CD4-positive, alpha-beta T cell treated with Interleukin-10 for 1 hour (primary cell): ENCODE measurements at regions not wholly inside any gene's neighbourhood (a gene's known extent, or its start where the extent isn't known, plus 50 kb on each side); places are given as distances from the start of the nearest gene placed in this dataset.
"Not testable (repeated sequence)": the region's sequence is repeated elsewhere in the genome, so short reads cannot be mapped to it uniquely, and the experiment has no call there.

Source experiments
- DNase-seq: peaks from one replicate; pipeline ENCODE4 v3.0.0-alpha.2; 2020

GRCh38 chr1:239091537-239091936 is 294.8 kb upstream of the CHRM3 start:
- no peak for DNase-seq

GRCh38 chr1:239084459-239085080 is 301.8 kb upstream of the CHRM3 start:
- no peak for DNase-seq

GRCh38 chr1:239081947-239082346 is 304.4 kb upstream of the CHRM3 start:
- not testable (repeated sequence) for DNase-seq

- no peak for DNase-seq
Measured at GRCh38 chr1:239067480-239067879, 318.9 kb upstream of the CHRM3 start.

GRCh38 chr1:239067058-239067457 is 319.3 kb upstream of the CHRM3 start:
- no peak for DNase-seq

GRCh38 chr1:239061770-239062169 is 324.6 kb upstream of the CHRM3 start:
- no peak for DNase-seq

GRCh38 chr1:239058190-239058589 is 328.2 kb upstream of the CHRM3 start:
- DNase-seq, result no peak

GRCh38 chr1:239056940-239057339 is 329.4 kb upstream of the CHRM3 start:
- DNase-seq, result no peak

GRCh38 chr1:239053279-239053678 is 333.1 kb upstream of the CHRM3 start:
- DNase-seq, result no peak

GRCh38 chr1:239049571-239049970 is 336.8 kb upstream of the CHRM3 start:
- no peak for DNase-seq

GRCh38 chr1:239044829-239045228 is 341.5 kb upstream of the CHRM3 start:
- DNase-seq, result no peak

GRCh38 chr1:239040523-239040922 is 345.8 kb upstream of the CHRM3 start:
- no peak for DNase-seq

GRCh38 chr1:239031310-239031709 is 355.1 kb upstream of the CHRM3 start:
- DNase-seq, result no peak

GRCh38 chr1:239025997-239026694 is 360.2 kb upstream of the CHRM3 start:
- DNase-seq, result no peak

GRCh38 chr1:239025223-239025622 is 361.1 kb upstream of the CHRM3 start:
- DNase-seq, result no peak

- no peak for DNase-seq
Measured at GRCh38 chr1:239023732-239024360, 362.5 kb upstream of the CHRM3 start.

- DNase-seq, result no peak
Measured at GRCh38 chr1:239016337-239016736, 370.0 kb upstream of the CHRM3 start.

GRCh38 chr1:239011382-239011781 is 375.0 kb upstream of the CHRM3 start:
- DNase-seq, result no peak

GRCh38 chr1:239008568-239008967 is 377.8 kb upstream of the CHRM3 start:
- DNase-seq, result no peak

GRCh38 chr1:239006276-239006675 is 380.1 kb upstream of the CHRM3 start:
- DNase-seq, result no peak

- DNase-seq, result no peak
Measured at GRCh38 chr1:238999944-239000343, 386.4 kb upstream of the CHRM3 start.

- no peak for DNase-seq
Measured at GRCh38 chr1:238998577-238998976, 387.8 kb upstream of the CHRM3 start.

- DNase-seq, result no peak
Measured at GRCh38 chr1:238991765-238992495, 394.4 kb upstream of the CHRM3 start.

GRCh38 chr1:238985312-238985711 is 401.1 kb upstream of the CHRM3 start:
- DNase-seq, result no peak
